Stimulated activated CD4-positive, alpha-beta T cell treated with anti-CD3 and anti-CD28 coated beads, Interleukin-12 subunit alpha, Interleukin-12 subunit beta, amount 100 ng/mL, for 48 hours (primary cell): ENCODE measurements at regions not wholly inside any gene's neighbourhood (a gene's known extent, or its start where the extent isn't known, plus 50 kb on each side); places are given as distances from the start of the nearest gene placed in this dataset.

Source experiments
- DNase-seq, 3 donors: peaks; one replicate each; pipeline ENCODE4 v3.0.0-alpha.2; 2020; ENCODE audit warnings: low read depth in 2 of 3, low spot score in 1 of 3

DNA sequence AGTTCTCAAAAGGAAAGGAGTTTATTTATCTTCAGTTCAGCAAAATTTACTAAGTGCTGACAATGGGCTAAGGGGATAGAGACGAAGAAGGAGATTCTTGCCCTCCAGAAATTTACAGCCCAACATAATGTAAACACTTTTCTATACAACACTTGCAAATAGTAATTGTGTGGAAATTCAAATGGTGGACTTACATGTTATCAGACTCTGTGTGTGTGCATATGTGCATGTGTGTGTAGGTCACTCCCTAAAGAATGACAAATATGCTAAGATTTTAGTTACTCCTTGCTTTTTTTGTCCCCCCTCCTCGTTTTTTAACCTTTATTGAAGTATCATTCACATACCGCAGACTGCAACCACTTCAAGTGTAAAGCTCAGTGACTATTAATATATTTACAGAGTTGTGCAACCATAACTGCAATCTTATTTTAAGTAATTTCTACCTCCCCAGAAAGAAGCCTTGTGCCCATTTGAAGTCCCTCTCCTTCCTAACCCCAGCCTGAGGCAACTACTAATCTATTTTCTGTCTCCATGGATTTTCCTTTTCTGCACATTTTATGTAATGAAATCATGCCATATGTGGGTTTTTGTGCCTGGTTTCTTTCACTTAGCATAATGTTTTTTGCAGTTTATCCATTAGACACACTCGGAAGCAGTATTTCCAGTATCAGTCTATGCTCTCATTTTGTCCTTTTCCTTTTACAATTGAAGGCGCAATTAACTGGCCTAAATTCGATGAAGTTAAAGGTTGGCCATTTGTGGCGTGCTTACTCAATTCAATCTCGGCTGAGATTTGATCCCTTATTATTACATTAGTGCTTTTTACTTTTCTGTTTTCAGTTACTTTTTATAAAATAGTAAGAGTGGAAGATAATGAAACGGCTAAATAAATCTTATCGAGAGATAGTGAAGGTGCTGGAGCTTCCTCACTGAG is 318.4 kb downstream of the HAPSTR1 start:
- DNase-seq, result no peak

DNA sequence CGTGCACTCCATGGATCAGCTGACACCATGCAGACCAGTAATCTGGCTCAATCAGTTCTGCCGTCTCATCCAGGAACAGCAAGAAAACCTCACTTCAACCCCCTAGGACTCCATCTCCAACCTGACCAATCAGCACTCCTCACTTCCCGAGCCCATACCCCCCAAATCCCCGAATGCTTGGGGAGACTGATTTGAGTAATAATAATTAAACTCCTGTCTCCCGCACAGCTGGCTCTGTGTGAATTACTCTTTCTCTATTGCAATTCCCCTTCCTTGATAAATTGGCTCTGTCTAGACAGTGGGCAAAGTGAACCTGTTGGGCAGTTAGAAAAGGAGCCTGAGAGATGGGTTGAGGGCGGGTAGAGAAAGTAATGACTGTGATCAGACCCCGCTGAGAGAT is 320.0 kb downstream of the HAPSTR1 start:
- DNase-seq, result no peak

DNA sequence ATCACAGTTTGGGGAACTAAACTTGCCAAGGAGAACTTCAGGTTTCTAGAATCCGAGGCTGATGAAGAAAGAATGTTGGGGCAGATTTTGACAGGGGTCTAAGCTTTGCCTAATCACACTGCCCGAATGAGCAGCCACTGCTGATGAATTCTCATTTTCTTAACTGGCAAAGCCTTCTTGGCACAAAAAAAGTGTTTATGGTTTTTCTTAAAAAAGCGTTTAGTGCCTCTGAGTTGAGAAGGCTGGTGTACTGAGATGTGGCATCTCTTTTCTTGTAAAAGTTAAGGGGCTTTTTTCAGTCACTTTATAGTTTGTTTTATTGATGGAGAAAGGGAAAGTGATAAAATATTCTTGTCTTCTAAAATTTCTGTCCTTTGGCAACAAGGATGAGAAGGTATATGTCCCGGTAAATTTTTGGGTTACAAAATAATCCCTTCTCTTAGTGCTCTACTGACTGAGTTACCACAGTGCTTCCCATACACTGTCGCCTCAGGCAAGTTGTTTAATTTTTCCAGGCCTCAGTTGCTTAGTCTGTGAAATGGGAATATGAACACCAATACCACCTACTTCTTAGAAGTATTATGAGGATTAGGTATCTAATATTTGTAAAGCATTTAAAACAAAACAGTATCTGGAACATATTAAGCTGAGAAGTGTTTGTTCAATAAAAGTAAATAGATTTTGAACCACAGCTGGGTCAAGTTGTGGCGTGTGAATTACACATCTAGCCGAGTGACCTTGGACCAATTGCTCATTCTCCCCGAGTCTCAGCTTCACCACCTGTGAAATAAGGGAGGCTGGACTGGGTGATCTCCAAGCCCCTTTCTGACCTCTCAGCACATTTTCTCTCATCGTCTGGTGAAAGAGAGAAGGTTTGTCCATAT is 320.8 kb downstream of the HAPSTR1 start:
- DNase-seq, result no peak

DNA sequence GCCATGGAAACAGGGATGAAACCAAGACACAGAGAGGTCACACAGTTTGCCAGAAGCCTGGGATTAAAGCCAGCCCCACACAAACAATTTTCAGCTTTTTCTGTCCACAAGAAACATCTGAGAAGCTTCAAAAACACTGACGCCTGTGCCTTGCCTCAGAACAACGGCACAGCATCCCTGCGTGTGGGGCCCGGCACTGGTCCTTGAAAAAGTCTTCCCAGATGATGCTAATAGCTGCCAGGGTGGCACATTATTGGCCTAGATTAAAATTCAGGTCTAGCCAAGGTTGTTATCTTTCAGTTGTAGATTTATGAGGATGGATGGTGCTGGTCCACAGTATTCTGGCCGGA is 321.4 kb downstream of the HAPSTR1 start:
- no peak for DNase-seq

DNA sequence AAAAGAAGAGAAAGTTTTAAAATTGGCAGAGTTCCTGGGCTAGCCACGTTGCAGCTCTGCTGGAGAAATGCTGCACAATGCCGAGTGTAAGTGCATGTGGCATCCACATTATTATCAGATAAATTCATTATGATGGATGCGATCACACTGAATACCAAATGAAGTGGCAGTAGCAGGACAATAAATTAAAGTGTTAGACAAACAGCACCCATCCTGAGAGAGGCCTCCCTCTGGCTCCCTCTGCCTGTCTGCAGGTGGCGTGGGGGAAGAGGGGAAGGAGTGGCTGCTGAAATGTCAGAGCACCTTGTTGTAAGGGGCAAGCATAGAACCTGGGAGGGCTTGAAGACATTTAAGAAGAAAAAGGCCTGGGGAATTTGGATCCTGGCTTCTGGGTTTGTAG is 324.1 kb downstream of the HAPSTR1 start:
- DNase-seq, result no peak

DNA sequence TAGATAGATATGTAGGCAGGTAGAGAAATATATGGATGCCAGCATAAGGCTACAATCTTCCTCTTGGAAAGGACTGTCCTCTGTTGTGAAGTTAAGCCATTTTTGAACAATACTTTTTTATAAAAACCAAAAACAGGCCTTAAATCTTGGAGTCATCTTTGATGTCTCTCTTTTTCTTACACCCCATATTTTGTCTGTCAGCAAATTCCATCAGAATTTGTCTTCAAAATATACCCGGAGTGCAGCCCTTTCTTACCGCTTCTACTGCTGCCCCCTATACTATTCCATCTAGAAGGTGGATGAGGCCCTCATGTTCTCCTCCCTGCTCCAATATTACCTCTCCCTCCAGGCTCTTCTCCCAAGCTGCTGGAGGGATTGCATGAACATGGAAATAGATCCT is 326.5 kb downstream of the HAPSTR1 start:
- DNase-seq, result no peak

DNA sequence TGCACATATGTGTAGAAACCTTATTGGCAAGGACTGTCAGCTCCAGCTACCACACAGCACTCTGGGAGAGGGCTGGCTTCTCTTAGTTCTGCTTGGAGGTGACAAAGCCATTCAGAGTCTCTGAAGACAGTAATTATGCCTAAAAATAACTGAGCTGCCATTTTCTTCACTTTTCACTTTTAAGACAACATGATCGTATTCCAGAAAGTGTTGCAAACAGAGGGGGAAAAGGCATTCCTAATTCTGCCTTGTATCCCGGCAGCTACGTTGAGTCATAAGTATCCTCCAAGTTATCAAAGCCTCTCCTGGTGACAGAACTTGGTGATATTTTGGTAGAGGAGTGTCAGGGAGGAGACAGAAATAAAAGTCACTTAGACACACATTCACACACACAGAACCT is 327.7 kb downstream of the HAPSTR1 start:
- no peak for DNase-seq

DNA sequence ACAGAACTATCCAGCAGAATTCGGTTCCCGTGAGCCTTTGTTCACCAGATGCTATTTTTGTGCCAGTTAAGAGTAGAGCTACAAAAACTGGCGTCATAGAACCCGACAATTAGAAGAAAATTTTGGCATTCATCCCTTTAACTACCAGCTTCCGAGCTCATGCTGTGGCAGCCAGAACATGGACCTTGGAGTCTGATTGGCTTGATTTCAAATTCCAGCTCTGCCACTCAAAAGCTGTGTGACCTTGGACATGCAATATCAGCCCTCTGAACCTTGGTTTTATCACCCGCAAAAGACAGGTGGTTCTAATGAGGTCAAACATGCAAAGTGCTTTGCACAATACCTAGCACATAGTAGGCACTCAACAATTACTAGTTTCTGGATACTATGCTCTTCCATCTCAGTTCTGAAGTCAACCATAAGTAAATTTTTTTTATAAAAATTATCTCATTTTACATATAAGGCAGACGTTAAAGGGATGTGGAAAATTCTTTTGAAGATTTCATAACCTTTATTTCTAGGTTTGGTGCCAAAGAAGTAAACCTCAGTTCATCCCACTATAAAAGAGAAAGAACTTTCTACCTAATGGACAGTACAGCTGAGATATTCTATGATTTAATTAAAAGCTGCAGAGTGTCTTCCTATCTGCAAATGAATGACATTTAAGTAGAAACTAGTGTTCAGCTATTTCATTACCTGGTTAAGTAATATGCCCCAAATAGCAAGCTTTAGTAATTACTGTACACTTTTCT is 331.5 kb downstream of the HAPSTR1 start:
- DNase-seq, result no peak

DNA sequence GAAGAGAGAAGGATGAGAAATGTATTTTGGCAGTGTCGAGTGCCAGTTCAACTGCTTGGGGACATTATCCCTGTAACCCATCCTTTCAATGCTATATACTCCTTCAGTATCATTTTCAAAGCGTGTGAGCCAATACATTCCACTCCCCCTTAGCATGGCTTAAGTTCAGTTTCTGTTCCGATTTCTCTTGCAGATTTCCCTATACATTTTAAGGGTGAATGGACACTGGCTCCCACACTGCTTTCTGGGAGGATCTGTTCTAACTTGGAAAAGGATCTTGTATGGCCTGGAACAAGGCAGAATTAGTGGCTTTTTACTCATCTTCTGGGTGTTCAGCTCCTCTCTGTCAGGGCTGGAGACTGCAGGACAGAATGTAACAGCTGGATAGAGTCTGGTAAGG is 333.8 kb downstream of the HAPSTR1 start:
- DNase-seq, result no peak

DNA sequence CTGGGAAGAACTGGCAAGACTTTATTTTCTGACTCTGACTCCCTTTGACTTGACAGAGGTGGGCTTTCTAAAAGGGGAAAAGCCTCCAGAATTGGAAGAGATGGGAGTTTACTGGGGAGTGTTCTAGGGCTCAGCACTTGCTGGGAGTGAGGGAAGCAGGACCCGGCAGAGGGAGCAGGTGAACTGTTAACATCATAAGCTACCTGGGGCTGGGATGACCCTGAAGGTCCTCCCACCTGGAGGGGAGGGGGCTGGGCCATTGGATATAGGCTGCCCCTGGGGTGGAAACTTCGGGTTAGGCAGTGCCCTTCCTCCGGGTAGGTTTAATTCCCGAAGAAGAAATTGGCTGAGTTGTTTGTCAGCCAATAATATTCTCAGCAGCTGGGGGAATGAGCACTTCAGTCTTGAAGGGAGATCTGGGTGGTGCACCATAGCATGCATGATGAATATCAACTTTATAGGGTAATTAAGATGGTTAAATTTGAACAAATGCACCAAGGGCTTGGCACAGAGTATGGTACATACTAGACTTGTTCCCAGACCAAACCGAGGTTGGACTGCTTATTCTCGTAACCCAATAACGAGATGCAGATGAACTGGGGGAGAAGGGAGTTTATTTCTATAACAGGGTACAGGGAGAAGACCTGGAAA is 337.0 kb downstream of the HAPSTR1 start:
- DNase-seq, result no peak

DNA sequence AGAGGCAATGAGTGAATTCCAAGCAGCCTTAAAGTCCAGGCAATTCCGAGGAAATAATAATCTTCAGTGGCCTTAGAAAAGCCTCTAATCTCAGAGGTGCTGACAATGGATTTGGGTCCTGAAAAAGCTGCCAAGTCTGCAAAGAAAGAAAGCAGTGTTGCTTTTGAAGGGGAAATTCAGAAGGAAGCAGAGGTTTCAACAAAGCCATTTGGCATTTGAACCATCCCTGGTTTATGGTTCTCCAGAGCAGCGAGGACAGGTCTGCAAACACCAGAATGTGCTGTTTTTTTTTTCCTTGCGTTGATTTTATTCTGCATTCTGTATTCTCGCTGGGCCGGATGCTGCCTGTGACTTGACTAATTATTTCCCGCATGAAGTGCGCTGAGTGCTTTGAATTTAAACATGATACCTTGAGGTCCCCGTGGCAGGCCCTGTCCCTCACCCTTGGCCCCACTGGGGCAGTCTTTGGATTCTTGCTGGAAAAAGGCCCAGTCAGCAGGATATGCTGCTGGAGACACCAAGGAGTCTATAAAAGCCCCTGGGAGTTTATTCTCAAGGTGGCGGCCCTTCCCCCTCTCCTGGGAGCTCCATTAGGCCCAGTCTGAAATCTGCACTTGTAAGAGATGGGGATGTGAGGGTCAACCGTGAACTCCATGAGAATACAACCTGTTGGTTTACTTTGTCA is 338.3 kb downstream of the HAPSTR1 start:
- no peak for DNase-seq

DNA sequence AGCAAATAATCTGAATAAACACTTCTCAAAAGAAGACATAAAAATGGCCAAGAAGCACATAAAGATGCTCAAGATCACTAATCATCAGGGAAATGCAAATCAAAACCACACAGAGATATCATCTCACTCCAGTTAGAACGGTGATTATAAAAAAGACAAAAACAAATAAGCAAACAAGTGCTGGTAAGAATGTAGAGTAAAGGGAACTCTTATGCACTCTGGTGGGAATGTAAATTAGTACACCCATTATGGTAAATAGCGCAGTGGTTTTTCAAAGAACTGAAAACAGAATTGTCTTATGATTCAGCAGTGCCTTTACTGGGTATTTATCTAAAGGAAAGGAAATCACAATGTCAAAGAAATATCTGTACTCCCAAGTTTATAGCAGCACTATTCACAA is 343.2 kb downstream of the HAPSTR1 start:
- DNase-seq, result no peak

DNA sequence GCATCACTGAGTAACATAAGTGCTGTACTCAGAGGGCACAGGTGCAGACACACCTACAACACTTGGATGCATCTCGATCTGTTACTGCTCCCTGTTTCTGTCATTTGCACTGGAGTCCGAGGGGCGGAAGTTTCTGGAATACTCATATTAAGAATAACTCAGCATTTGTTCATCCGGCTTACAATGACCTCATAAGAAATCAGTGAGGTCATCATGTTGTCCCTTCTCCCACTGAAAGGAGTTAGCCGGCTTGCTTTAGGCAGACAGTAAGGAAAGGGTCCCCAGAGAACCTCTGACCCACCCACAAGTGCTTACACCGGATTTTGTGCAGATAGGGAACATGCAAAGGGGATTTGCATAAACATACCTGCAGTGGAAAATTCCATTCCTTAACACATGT is 344.7 kb downstream of the HAPSTR1 start:
- no peak for DNase-seq

DNA sequence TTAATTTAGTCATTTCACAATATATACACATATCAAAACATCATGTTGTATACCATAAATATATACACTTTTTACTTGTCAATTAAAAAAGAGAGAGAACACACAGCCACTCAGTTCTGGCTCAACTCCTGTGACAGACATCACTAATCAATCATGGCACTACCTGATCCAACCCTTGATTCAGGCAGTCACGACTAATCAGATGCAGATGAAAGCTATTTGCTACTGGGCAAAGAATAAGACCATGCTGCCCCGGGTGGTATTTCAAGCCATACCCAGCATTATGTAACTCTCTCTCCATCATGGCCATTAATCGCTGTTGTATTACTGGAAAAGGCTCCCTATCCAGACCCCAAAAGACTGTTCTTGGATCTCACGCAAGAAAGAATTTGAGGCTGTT is 345.7 kb downstream of the HAPSTR1 start:
- DNase-seq, result no peak

DNA sequence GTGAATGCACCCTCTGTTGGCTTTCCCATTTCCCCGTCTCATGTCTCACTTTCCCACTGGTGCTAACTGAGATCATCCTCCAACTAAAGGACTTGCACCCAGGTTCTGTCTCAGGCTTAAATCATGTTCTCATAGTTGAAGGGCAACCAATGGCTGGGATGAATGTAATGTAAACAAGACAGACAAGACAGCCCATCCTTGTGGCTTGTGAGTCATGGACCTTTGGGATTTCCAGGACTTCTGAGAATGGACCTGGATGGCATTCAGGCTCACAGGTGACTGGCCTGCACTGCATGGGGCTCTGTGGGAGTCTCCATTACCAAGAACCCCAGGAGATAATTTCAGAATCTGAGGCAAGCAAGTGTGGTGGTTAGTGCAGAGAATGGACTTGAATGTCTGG is 347.5 kb downstream of the HAPSTR1 start:
- no peak for DNase-seq

DNA sequence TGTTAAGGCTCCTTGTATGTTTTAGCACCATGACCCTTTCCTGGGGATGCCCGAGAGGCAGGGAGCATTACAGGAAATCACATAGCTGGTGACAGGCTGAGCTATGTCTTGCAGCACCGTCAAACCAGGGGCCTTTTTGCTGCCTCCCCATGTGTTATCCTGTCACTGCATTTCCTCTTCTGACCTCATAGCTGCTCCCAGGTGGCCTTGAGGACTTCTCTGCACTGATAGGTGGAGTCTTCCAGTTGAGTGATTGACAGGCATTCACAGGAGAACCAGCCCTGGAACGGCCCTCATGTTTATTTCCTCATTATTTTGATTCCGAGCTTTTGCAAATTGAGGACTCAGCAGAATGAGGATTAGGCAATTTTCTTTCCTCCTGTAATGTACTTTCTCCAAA is 349.6 kb downstream of the HAPSTR1 start:
- DNase-seq, result no peak

DNA sequence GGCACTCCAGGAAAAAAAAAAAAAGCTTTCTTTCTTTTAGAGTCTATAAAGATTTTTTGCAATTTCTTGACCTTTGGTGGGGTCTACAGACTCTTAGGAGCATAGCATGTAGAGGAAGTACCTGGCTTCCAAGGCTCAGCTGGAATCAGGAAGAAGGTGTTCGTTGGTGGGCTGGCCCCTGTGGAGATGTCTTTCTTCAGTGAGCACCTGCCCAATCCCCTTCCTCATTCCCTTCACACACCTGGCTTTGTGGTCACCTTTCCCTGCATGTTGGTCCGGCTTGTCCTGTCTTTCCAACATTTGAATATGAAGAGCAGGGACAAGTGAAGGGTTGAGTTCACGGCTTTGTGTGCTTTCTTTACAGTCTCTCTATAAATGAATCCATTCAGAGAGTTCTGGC is 352.4 kb downstream of the HAPSTR1 start:
- DNase-seq, result no peak

DNA sequence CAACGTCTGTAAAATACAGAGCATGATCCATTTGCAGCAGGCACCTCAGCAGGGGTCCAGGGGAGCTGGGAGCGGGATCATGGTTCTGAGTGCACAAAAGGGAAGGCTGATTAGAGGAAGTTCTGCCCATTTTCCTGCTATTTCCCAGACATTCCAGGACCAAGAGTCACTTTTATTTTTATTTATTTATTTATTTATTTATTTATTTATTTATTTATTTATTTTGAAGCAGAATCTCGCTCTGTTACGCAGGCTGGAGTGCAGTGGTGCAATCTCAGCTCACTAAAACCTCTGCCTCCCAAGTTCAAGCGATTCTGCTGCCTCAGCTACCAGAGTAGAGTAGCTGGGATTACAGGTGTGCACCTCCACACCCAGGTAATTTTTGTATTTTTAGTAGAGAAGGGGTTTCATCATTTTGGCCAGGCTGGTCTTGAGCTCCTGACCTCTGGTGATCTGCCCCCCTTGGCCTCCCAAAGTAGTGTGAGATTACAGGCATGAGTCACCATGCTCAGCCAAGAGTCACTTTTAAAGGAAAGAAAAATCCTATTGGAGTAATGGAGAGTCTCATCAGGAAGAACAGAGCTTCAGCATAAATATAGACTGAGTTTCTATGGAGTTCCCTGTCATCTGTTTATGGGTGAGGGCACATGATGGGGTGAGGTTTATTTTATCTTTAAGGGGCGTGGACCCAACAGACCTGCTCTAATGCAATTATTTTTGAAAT is 355.2 kb downstream of the HAPSTR1 start:
- no peak for DNase-seq

DNA sequence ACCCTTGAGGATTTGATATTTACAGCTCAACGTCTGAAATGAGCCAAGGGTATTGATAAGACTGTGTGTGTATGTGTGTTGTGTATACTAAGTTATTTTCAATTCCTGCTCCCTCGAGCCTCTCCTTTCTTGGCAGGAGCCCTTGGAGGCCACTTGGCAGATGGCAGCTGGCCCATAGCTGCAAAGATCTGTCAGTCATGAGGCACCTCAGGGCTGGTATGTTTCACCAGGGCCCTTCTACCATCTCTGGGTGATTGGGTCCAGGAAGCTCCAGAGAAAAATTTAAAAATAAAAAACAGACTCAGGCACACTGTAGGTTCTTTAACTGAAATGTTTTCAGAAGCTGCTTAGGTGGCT is 355.7 kb downstream of the HAPSTR1 start:
- DNase-seq, result no peak

DNA sequence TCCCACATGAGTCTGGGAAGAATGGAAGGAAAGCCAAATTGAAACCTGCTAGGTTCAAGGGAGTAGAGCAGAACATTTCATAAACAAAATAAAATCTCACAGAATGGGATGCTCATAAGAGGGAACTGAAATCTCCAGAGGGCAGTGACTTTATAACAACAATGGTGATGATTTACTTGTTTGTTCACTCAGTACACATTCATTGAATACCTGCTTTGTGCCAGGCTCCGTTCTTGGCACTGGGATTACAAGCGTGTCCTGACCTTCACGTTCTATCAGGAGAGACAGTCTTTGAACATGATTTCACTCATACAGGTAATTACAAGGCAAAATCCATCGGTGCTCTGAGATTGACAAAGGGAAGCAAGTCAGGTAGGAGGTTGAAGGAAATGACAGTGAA is 356.3 kb downstream of the HAPSTR1 start:
- no peak for DNase-seq
